ENCODE measurements at regions not wholly inside any gene's neighbourhood (a gene's known extent, or its start where the extent isn't known, plus 50 kb on each side); places are given as distances from the start of the nearest gene placed in this dataset.

- TF ChIP-seq POLR2AphosphoS5 (IDR thresholded peaks at IDR 0.05; ENCODE audit: low read depth, low read length) (no peak), CTCF (IDR thresholded peaks at IDR 0.05) (no peak)
These were observed 211.0 kb downstream of the AMY1C start for GRCh38 chr1:103960710-103961109.

Data from Panc1 (cell line).